Peyer's patch (tissue), 4 donors: ENCODE measurements at regions not wholly inside any gene's neighbourhood (a gene's known extent, or its start where the extent isn't known, plus 50 kb on each side); places are given as distances from the start of the nearest gene placed in this dataset.

Experiments
- POLR2A ChIP-seq, 2 donors: fragments of 450-650 bp; IDR thresholded peaks; one replicate each; pipeline ENCODE4 v1.5.1; 2017; ENCODE audit warnings: antibody characterized with exemption in 2 of 2, mild to moderate bottlenecking in 2 of 2, moderate library complexity in 2 of 2
- TF ChIP-seq, protein P1 (sequence below), 6 experiments: fragments of 450-650 bp in 4 of 6; fragments of 200-600 bp in 2 of 6; sonication (generic) in 1 of 6; IDR thresholded peaks; one replicate each; pipeline ENCODE4 v1.5.1; 2017 to 2019; ENCODE audit warnings: antibody characterized with exemption in 6 of 6, mild to moderate bottlenecking in 3 of 6, moderate library complexity in 1 of 6

GRCh38 chr1:34319218-34319617 lies 142.5 kb downstream of the C1orf94 start:
- TF ChIP-seq, protein P1, sequence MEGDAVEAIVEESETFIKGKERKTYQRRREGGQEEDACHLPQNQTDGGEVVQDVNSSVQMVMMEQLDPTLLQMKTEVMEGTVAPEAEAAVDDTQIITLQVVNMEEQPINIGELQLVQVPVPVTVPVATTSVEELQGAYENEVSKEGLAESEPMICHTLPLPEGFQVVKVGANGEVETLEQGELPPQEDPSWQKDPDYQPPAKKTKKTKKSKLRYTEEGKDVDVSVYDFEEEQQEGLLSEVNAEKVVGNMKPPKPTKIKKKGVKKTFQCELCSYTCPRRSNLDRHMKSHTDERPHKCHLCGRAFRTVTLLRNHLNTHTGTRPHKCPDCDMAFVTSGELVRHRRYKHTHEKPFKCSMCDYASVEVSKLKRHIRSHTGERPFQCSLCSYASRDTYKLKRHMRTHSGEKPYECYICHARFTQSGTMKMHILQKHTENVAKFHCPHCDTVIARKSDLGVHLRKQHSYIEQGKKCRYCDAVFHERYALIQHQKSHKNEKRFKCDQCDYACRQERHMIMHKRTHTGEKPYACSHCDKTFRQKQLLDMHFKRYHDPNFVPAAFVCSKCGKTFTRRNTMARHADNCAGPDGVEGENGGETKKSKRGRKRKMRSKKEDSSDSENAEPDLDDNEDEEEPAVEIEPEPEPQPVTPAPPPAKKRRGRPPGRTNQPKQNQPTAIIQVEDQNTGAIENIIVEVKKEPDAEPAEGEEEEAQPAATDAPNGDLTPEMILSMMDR (IDR thresholded peaks at IDR 0.05) = no peak
- TF ChIP-seq POLR2A (IDR thresholded peaks at IDR 0.05) = no peak
